ENCODE measurements at regions not wholly inside any gene's neighbourhood (a gene's known extent, or its start where the extent isn't known, plus 50 kb on each side); places are given as distances from the start of the nearest gene placed in this dataset.

DNA sequence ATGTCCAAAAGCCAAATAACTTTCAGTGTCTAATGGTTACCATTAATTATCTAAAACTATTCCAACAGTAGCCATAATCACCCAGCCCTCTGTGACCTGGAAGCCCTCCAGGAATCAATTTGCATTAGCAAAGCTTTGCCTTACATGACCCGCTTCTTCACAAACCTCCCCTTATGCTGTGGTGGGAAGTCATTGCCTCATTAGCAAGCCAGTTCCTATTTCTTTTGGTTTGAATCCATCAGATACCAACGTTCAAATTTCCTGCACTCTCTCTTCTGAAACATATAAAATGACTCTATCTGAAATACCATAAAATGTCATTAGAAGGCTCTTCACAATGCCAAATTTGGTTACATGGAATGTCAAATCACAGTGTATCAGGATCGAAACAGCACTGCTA lies 268.3 kb upstream of the PRKD1 start:
- TF ChIP-seq, protein P1, sequence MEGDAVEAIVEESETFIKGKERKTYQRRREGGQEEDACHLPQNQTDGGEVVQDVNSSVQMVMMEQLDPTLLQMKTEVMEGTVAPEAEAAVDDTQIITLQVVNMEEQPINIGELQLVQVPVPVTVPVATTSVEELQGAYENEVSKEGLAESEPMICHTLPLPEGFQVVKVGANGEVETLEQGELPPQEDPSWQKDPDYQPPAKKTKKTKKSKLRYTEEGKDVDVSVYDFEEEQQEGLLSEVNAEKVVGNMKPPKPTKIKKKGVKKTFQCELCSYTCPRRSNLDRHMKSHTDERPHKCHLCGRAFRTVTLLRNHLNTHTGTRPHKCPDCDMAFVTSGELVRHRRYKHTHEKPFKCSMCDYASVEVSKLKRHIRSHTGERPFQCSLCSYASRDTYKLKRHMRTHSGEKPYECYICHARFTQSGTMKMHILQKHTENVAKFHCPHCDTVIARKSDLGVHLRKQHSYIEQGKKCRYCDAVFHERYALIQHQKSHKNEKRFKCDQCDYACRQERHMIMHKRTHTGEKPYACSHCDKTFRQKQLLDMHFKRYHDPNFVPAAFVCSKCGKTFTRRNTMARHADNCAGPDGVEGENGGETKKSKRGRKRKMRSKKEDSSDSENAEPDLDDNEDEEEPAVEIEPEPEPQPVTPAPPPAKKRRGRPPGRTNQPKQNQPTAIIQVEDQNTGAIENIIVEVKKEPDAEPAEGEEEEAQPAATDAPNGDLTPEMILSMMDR (conservative IDR thresholded peaks at IDR 0.05; ENCODE audit: low read length) = no peak
- TF ChIP-seq EZH2phosphoT487 (IDR thresholded peaks at IDR 0.05; ENCODE audit: borderline replicate concordance) = no peak

All from Loucy (cell line).